HG03432 (cell line): ENCODE measurements at regions not wholly inside any gene's neighbourhood (a gene's known extent, or its start where the extent isn't known, plus 50 kb on each side); places are given as distances from the start of the nearest gene placed in this dataset.
"Not testable (repeated sequence)": the region's sequence is repeated elsewhere in the genome, so short reads cannot be mapped to it uniquely, and the experiment has no call there.

Experiments used
- ATAC-seq: cut with Tn5 transposase; IDR thresholded peaks from one replicate; pipeline ENCODE4 v1.9.1; 2021; ENCODE audit warnings: mild to moderate bottlenecking, moderate library complexity; ENCODE audit not compliant: unreplicated experiment

GRCh38 chr10:10734356-10735064 lies 283.2 kb upstream of the CELF2 start:
- no peak for ATAC-seq

- no peak for ATAC-seq
These were observed 272.4 kb upstream of the CELF2 start for GRCh38 chr10:10745291-10745690.

- no peak for ATAC-seq
These were observed 262.2 kb upstream of the CELF2 start for GRCh38 chr10:10755490-10755889.

GRCh38 chr10:10758306-10758705 lies 259.4 kb upstream of the CELF2 start:
- no peak for ATAC-seq

- ATAC-seq, result not testable (repeated sequence)
These were observed 257.9 kb upstream of the CELF2 start for GRCh38 chr10:10759806-10760205.

GRCh38 chr10:10765017-10765416 lies 252.7 kb upstream of the CELF2 start:
- ATAC-seq, result no peak

GRCh38 chr10:10772411-10772810 lies 245.3 kb upstream of the CELF2 start:
- ATAC-seq, result no peak

GRCh38 chr10:10772874-10773508 lies 244.7 kb upstream of the CELF2 start:
- no peak for ATAC-seq

GRCh38 chr10:10774416-10774815 lies 243.3 kb upstream of the CELF2 start:
- no peak for ATAC-seq

- ATAC-seq, result no peak
These were observed 241.3 kb upstream of the CELF2 start for GRCh38 chr10:10776363-10776762.

- ATAC-seq, result no peak
These were observed 240.4 kb upstream of the CELF2 start for GRCh38 chr10:10777279-10777678.

GRCh38 chr10:10777723-10778122 lies 239.9 kb upstream of the CELF2 start:
- ATAC-seq, result no peak

- no peak for ATAC-seq
These were observed 238.7 kb upstream of the CELF2 start for GRCh38 chr10:10778959-10779358.

- ATAC-seq, result no peak
These were observed 238.2 kb upstream of the CELF2 start for GRCh38 chr10:10779511-10779910.

- no peak for ATAC-seq
These were observed 236.9 kb upstream of the CELF2 start for GRCh38 chr10:10780746-10781145.

- ATAC-seq, result no peak
These were observed 235.1 kb upstream of the CELF2 start for GRCh38 chr10:10782603-10783002.

- ATAC-seq, result no peak
These were observed 232.0 kb upstream of the CELF2 start for GRCh38 chr10:10785627-10786026.

GRCh38 chr10:10786109-10787090 lies 231.3 kb upstream of the CELF2 start:
- ATAC-seq, result no peak

- ATAC-seq, result no peak
These were observed 230.1 kb upstream of the CELF2 start for GRCh38 chr10:10787586-10787985.

GRCh38 chr10:10788761-10789160 lies 228.9 kb upstream of the CELF2 start:
- no peak for ATAC-seq

GRCh38 chr10:10791869-10792268 lies 225.8 kb upstream of the CELF2 start:
- no peak for ATAC-seq

GRCh38 chr10:10792681-10793080 lies 225.0 kb upstream of the CELF2 start:
- ATAC-seq, result no peak
